AML-193 (cell line): ENCODE measurements at regions not wholly inside any gene's neighbourhood (a gene's known extent, or its start where the extent isn't known, plus 50 kb on each side); places are given as distances from the start of the nearest gene placed in this dataset.
A peak's percentile ranks its signal among the peaks of the same experiment; 100 is the strongest.

Experiments
- DNase-seq, 2 experiments: peaks; one replicate each; lab custom pipeline; 2025; lab: John Stamatoyannopoulos, UW

DNA sequence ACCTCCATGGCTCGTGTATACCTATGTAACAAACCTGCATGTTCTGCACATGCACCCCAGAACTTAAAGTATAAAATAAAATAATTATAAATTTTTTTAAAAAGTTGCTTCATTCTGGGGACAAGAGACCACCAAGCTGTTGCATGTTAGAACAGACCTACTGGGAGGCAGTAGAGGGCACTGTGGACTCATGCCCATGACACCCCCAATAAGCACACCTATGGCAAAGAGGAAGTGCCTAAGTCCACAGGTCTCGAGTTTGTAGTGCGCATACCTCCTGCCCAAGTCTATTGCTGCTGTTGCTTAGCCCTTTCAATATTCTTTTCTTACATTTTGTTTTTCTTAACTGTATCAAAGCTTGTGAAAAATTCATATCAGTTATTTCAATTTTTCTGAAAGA lies 267.9 kb upstream of the THBS1 start:
- DNase-seq, result peak; percentile 54 to 59

DNA sequence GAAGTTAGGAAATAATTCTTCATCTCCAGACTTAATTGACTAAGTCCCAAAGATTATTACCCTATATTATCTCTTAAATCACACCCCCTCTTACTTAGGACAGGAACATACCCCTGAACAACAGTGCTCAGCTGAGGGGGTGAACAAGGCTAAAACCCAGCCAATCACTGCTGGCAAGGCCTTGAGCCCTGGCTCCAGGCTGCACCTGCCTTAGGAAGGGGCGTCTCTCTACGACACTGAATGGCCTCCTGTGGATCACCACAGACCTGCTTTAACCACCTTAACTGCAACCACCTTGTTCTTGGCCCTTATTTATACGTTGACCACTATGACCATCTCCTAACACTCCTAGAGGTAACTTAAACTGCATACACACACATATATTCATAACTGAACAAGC lies 267.4 kb upstream of the THBS1 start:
- no peak for DNase-seq

DNA sequence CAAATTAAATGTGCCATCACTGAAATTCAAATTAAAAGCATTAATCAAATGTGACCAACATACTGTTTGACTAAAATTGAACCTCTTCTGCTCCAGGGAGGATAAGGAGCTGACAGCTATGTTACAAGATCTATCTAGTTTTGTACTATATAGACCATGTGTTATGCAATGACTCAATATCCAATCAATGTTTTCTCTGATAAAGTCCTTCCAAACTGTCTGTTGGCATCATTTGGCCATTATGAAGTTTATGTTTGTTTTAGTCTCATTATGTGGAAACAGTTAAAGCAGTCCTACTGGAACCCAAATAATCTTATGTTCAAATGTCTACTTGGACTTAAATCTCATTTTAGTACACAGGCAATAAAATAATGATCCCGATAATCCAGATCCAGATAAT lies 267.0 kb upstream of the THBS1 start:
- DNase-seq, result no peak

DNA sequence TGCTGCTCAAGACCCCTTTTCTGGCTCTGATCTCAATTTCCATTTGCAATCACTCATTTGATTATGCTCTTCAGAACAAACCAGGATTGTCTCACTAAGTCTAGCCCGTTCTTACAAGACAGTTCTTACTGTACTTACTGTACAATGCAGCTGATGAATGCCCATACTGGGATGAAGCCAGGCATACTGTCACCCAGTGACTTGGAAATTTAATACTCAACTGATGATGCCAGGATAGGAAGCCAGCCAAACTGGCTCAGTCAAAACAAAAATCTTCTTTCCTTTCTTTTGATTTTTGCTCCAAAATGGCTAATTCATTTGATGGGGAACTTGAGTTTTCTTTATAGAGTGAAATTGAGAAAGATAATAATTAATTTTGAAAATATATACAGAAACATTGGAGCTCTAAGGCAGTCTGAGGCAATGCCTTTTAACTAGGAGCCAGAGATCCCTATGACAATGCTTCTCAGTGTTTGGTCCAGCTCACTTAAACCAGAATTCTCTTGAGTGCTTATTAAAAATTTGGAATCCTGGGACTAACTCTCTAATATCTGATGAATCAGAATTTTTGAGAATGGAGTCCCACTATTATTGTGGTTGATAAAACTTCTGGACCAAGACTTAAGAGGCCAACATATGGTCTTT lies 265.6 kb upstream of the THBS1 start:
- DNase-seq, result no peak

DNA sequence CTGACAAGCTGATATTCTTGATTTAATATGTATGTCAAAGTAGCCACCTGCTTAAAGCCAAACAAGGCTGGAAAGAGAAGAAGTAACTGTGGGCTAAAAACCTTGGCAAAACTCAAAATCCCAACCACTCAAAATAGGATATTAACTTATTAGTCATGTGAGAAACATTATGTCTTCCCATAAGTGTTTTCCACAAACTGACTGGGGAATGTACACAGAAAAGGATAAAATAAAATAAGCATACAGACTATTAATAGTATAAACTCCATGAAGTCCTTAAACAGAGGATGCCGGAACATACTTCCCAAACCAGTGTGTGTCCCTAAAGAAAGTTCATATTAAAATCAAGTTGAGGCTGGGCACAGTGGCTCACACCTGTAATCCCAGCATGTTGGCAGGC lies 263.7 kb upstream of the THBS1 start:
- DNase-seq, result no peak

DNA sequence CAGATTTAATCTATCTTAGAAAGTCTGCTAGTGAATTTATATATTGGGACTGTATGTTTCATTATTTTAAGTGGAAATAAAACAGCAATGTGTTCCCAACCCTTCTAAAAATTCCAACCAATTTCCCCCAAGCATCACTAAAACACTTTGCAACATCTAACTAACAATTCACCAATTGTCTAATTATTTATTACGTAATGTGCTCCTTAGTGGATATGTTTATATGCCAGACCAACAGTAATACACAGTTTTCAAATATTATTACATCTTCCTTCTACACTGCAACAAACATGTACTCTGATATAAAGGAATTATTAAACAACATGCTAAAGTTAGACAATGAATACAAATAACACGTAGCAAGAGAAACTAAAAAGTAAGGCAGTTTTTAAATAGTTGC lies 262.6 kb upstream of the THBS1 start:
- no peak for DNase-seq

DNA sequence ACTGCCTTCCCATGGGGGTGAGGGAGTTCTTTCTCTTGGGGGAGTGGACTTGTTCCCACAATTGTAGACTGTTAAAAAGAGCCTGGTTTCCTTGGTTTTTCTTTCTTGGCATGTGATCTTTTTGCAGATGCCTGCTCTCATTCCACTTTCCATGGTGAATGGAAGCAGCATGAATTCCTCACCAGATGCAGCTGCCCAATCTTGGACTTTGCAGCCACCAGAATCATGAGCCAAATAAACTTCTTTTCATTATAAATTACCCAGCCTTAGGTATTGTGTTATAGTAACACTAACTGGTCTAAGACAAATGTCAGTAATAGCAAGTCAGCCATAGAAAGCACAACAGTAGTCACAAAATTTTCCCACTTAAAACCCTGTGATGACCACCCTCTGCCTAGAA lies 260.5 kb upstream of the THBS1 start:
- DNase-seq, result no peak

DNA sequence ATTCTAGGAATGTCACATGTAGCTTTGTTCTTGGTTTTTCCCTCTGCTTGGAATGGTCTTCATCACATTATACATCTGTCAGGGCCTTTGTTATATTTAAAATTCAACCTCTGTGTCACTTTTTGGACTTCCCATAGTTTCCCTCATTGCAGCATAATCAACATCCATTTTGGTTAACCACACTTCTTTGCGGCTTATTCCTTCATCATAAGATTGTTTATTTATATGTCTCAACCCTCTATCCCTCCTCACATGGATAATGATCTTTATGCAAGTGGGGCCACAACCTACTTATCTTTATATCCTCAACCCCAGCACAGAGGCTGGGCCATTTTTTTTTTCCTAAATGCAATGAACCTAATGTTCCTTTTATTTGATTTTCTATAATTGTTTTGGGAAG lies 260.0 kb upstream of the THBS1 start:
- no peak for DNase-seq

DNA sequence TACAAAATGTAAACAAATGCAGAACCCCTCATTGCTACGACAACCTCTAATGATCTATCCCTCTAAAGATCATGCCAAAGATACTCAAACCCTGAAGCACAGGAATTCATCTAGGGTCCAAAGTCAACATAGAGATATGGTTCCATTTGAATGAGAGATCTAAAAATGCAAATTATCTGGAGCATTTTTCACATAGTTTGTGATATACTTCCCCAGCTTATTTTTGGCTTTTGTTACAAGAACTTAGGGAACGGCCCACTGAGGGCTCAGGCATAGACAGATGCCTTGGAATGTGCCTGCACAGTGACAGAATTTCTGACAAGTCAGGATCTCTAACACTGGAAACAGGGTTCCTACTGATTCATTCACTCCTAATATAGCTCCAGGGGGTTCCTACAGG lies 258.9 kb upstream of the THBS1 start:
- DNase-seq, result no peak

DNA sequence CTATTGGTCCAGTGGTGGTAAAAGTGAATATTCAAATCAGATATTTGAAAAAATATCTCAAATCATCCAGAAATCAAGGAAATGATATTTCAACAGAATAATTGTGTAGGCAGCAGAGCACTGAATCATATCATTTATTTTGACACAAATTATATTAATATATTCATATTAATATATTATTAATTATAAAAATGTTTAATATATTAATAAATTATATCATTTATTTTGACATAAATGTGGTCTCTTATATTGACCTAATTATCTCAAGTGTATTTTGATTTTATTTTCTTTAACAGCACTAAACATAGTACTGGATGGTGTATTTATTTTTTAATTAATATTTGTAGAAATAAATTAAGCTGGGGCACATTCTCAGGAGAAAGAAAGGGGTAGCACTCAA lies 257.7 kb upstream of the THBS1 start:
- DNase-seq, result no peak

DNA sequence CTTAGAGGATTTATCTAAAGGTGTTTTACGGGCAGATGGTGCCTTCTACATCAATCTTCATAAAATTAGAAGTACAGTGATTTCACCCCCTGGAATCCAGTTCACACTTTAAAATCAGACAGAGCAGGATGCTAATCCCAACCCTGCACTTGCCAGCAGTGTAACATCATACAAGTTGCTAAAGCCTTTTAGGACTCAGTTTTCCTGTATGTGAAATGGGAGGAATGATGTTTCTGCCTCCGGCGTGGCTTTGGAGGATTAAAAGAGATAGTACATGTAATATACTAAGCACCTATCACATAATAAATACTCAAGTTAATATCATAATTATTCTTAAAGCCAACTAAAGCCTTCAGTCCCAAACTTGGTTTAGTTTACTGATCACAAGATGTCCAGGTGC lies 257.2 kb upstream of the THBS1 start:
- no peak for DNase-seq

DNA sequence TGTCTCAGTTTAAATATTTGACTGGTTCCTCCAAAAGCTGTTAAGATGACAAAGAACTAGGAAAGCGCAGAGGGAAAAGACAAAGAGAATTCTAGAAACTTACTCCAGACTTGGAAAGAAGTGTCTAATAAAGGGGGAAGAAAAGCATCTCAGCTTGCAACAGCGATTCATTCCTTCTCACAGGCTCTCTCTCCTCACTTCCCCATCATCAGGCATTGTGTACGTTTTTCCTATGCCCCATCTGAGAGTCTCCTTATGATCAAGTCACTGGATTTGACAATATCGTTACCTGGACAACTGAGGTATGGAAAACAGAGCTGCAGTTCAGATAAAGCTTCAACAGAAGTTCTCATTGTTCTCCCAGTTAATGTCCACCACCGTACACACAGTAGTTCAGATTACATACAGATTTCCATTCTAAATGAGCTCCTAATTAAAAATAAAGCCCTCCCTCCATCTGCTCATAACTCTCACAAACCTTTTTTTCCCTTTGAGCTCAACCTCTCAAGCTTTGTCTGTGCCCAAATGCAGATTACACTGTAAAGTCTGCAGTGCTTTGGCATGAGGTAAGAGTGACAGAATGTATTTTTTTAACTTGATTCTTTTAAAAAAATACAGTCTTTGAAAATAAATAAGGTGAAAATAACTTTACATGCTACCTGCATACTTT lies 254.4 kb upstream of the THBS1 start:
- no peak for DNase-seq

DNA sequence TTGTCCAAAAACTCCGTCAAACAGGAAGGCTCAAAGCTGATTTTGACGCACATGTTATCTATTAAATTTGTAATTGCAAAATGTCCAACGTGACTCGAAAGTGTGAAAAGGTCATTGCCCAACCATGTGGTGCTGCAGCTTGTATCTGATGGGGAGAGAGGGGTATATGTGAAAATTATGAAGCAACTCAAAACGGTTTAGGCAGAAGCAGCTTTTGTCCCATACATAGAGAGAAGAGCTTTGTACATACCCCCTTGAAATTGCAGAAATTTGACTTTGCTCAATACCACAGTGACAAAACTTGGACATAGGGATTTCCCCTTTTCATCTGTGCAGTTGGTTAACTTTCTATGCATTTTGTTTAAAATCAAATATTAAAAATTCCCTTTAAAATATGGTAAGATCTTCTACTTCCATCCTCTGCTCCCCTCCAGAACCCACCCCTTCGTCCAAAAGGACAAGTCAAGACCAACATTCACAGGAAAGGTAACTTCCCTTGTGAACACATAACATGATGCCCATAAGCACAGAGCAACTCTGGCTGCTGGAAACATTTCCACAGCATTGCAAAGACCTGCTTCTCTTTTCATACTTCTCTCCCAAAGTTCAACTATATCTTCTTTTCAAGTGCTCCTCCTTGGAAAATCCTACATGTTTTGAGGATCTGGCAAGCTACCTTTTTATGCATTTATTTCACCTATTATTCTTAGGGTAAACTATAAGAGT lies 253.7 kb upstream of the THBS1 start:
- peak; percentile 97 to 98 for DNase-seq

DNA sequence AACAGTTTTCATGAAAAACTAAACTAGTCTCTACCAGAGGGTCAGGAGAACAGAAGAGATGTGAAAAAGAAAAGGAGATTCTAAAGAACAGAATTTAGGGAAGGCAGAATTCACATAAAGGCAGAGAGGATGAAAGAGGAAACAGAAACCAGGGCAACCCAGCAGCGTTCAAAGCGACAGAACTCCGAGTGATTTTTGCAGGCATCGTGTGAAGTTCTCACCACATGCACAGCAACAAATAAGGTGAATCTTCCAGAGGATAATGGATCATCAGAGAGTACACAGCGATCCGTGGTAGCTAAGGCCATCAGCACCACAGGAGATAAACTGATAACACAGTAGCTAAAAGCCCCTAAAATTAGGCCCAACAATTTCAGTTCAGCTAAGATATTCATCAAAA lies 250.8 kb upstream of the THBS1 start:
- DNase-seq, result no peak

DNA sequence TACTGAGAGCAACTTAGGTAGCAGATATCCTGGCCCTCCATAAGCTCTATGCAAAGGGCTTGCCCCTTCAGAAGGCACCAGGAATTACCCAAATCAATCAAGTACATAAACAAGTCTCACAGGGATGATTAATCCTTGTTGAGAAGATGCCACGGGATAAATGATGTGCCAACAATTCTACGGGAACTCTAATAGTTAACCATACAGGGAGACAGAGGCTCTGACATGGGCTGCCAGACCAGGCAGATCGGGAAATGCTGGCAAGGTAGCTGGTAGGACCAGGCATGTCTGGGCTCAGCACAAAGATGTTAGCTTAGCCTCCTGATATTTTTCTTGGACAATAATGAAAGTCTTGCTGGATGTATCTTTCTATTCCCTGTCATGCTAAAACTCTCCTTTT lies 249.3 kb upstream of the THBS1 start:
- DNase-seq, result no peak

DNA sequence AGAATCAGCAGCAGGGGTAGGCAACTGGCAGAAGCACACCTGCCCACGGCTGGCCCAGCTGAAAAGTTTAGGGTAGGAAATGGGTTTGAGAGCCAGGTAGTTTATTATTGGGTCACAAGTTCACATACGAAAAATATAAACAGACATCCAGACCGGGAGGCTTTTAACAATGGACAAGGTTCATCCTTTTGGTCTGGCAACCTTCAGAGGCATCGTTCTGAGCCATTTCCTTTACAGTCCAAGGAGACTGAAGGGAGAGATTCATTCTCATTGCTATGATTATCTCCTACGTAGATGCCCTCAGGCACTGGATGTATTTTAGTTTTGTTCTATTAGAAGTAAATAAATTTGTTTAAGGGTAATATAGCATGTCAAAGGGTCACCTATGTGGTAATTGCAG lies 248.0 kb upstream of the THBS1 start:
- DNase-seq, result no peak

DNA sequence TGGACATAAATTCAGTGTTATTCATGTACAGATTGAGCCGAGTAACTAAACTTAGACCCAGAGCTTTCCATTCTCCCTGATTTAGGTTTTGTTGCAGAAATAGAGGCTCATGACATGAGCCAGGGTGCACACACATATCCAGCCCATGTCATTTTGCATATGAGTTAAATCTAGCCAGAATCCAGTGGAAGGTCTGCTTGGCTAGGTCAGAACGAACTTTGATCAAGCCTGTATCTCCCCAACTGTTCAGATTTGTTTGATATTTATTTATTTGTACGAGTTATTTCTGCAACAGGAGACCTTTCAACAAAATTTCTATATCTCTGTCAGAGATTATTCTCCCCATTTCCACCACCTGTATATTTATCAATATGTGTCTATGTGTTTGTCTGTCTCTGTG lies 247.5 kb upstream of the THBS1 start:
- DNase-seq, result no peak

DNA sequence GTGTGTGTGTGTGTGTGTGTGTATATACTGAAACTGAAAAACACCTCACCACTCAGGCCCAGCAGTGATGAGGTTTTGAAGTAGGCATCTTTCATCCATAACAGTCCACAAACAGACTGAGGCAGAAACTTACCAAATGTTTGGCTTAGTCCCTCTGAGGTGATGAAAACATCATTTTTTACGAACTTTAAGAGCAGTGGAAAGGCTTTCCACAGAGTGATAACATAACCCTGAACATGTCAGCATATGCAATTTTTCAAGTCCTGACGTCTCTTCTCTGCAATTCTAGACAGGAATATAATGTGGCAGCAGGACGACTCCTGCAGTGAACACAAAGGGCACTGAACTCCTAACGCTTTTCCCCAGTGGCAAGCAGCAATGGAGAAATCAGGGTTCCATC lies 247.0 kb upstream of the THBS1 start:
- no peak for DNase-seq

DNA sequence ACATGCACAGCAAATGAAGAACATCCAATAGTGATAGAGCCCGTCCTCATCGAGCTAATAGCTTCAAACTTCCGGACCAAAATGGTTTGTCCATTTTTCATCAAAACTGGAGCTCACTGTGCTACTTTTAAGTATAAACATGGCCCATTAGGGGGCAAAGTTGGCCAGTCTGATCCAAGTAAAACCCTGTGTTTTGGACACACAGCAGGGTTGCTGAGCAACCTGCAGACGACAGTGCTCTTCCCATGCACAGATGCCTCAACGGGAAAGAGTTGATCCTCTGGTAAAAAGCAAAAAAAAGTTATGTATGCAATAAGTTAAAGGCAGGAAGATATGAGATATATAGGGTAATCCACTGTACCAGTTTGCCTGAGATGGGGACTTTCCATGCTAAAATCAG lies 244.0 kb upstream of the THBS1 start:
- no peak for DNase-seq

DNA sequence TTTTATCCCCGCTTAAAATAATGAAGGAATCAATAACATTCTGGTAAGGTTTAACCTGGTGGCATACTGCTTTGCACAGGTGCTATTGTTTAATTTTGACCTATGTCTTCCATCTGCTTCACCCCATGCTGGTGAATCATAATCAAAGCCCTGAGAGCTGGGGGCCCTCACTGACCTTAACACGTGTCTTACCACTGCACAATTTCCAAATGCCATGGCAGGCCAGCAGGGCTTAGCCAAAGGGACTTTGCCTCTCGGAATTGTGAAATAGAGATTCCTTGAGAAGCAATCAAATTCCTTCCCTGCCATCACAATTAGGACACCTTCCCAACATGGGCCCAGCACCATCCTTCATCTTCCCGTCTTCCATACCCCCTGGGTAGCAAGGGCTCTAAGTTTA lies 242.6 kb upstream of the THBS1 start:
- DNase-seq, result no peak

DNA sequence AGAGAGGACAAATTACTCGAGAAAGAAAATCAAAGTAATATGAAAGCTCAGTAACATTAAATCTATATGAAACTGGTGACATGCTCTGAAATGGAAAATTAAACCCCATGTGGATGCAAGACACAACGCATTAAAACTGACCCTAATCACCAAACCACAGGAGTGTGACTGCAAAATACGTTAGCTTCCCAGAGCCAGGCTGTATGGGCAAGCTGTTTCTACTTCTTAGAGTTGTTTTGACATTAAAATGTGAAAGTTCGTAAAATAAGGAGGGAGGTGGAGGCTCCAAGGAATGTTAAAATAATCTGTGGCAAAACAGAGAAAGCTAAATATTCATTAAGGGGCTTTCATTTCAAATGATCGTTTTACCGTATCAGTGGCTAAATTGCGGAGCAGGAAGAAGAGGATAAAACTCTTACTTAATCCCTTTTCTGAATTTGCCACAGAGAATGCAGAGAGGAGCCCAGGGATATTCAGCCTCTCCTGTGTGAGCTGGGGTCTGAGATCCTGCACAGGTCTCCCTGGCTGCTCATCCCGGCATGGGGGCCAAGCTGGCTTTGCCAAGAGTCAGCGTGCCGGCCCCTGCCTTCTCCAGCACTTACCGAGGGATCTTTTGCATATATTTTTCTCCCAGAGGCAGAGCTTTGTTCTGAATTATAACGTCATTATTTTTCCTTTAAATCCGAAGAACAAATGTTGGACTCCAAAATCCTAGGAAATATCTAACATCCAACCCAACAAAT lies 239.8 kb upstream of the THBS1 start:
- DNase-seq, result no peak

DNA sequence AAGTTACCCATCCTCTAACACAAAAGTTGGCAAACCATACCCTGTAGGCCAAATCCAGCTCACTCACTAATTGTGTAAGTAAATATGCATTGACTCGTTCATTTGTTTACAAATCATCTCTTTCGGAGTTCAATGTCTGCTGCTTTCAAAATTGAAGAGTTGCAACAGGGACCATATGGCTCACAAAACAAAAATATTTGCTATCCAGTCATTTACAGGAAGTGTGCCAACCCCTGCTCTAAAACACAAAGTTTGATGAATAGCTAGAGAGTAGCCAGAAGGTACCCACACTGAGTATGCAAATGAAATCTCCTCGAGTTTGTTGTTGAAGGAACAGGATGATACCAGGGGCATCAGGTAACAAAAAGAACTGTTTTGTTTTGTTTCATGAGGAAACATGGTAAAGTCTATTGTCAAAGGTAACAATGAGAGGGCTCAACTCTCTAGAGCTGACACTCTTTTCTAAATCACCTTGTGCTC lies 236.2 kb upstream of the THBS1 start:
- DNase-seq, result no peak

DNA sequence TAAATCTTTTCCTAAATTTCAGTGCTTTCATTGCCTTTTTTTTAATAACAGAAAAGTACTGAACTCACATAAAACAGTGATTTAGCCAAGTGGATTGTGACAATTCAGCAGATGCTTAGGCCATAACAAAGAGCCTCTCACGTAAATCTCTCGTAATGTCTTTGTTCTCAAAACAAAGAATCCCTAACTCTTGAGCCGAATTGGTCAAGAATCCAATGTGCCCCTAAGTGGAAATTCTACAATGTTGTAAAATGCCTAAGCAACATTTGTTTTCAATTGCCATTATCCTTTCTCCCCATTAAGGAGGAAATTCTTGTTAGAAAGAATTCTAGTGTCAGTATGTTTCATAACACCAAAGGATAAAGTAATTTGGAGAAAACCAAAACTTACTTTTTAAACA lies 235.7 kb upstream of the THBS1 start:
- no peak for DNase-seq
